KMS-11 (cell line): ENCODE measurements at regions not wholly inside any gene's neighbourhood (a gene's known extent, or its start where the extent isn't known, plus 50 kb on each side); places are given as distances from the start of the nearest gene placed in this dataset.

Experiments
- H2AFZ ChIP-seq: fragments of 200-600 bp; sonication (generic); 2 replicates; pipeline ENCODE4 v1.6.1; 2016; ENCODE audit warnings: antibody characterized with exemption, mixed run types, low read depth
- H3K27ac ChIP-seq: fragments of 200-600 bp; sonication (generic); 2 replicates; pipeline ENCODE4 v1.6.1; 2016; ENCODE audit warnings: mild to moderate bottlenecking, mixed run types
- H3K27me3 ChIP-seq: fragments of 200-600 bp; sonication (generic); 2 replicates; pipeline ENCODE4 v1.6.1; 2017; ENCODE audit warnings: mild to moderate bottlenecking, low read depth, mixed run types, moderate library complexity; ENCODE audit not compliant: insufficient read depth
- H3K36me3 ChIP-seq: fragments of 200-600 bp; sonication (generic); 2 replicates; pipeline ENCODE4 v1.6.1; 2017; ENCODE audit warnings: mild to moderate bottlenecking, mixed run types; ENCODE audit not compliant: insufficient read depth
- H3K4me1 ChIP-seq: fragments of 200-600 bp; sonication (generic); 2 replicates; pipeline ENCODE4 v1.6.1; 2016; ENCODE audit warnings: mild to moderate bottlenecking, low read depth, mixed run types; ENCODE audit not compliant: poor library complexity, severe bottlenecking
- H3K4me2 ChIP-seq: fragments of 200-600 bp; sonication (generic); 2 replicates; pipeline ENCODE4 v1.7.0; 2016; ENCODE audit warnings: mild to moderate bottlenecking, mixed run types
- H3K4me3 ChIP-seq: fragments of 200-600 bp; sonication (generic); IDR thresholded peaks from 2 replicates; pipeline ENCODE4 v1.6.1; 2017; ENCODE audit warnings: low read depth, low read length, mixed read lengths; ENCODE audit not compliant: insufficient read depth
- H3K79me2 ChIP-seq: fragments of 200-600 bp; sonication (generic); 2 replicates; pipeline ENCODE4 v1.6.1; 2016; ENCODE audit warnings: low read depth, mixed run types; ENCODE audit not compliant: insufficient read depth
- H3K9ac ChIP-seq: fragments of 200-600 bp; sonication (generic); 2 replicates; pipeline ENCODE4 v1.6.1; 2016; ENCODE audit warnings: mild to moderate bottlenecking, mixed run types
- H4K20me1 ChIP-seq: fragments of 200-600 bp; sonication (generic); 2 replicates; pipeline ENCODE4 v1.6.1; 2016; ENCODE audit warnings: mild to moderate bottlenecking, mixed run types; ENCODE audit not compliant: insufficient read depth
- TF ChIP-seq, protein P1 (sequence below): fragments of 200-600 bp; sonication (generic); conservative IDR thresholded peaks from 2 replicates; pipeline ENCODE4 v1.6.1; 2017; ENCODE audit warnings: low read depth, mild to moderate bottlenecking, antibody characterized with exemption, low read length, moderate library complexity, mixed read lengths

DNA sequence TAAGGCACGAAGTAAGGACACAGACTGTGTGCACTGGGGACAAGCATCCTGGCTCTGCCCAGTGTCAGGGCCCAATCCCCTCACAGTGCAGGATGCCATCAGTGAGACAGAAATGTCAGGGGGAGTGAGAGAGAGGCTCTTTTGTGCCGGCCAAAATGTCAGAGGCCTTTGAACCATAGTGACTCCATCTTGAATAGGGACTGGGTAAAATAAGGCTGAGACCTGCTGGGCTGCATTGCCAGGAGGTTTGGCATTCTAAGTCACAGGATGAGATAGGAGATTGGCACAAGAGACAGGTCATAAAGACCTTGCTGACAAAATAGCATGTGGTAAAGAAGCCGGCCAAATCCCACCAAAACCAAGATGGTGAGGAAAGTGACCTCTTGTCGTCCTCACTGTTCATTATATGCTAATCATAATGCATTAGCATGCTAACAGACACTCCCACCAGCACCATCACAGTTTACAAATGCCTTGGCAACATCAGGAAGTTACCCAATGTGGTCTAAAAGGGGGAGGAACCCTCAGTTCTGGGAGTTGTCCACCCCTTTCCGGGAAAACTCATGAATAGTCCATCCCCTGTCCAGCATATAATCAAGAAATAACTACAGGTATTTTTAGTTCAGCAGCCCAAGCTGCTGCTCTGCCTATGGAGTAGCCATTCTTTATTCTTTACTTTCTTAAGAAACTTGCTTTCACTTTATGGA lies 337.4 kb downstream of the LPIN1 start:
- no peaks in the 10 kb centered on the region for H3K4me1 ChIP-seq
- H3K4me2 ChIP-seq: no peak overlapping the region
- no peaks in the 10 kb centered on the region for H3K36me3 ChIP-seq
- TF ChIP-seq, protein P1, sequence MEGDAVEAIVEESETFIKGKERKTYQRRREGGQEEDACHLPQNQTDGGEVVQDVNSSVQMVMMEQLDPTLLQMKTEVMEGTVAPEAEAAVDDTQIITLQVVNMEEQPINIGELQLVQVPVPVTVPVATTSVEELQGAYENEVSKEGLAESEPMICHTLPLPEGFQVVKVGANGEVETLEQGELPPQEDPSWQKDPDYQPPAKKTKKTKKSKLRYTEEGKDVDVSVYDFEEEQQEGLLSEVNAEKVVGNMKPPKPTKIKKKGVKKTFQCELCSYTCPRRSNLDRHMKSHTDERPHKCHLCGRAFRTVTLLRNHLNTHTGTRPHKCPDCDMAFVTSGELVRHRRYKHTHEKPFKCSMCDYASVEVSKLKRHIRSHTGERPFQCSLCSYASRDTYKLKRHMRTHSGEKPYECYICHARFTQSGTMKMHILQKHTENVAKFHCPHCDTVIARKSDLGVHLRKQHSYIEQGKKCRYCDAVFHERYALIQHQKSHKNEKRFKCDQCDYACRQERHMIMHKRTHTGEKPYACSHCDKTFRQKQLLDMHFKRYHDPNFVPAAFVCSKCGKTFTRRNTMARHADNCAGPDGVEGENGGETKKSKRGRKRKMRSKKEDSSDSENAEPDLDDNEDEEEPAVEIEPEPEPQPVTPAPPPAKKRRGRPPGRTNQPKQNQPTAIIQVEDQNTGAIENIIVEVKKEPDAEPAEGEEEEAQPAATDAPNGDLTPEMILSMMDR: no peak
- H3K27ac ChIP-seq: no peak overlapping the region
- no peak overlapping the region for H3K4me3 ChIP-seq
- H3K79me2 ChIP-seq: no peaks in the 10 kb centered on the region
- no peak overlapping the region for H3K9ac ChIP-seq
- no peak overlapping the region for H2AFZ ChIP-seq
- H4K20me1 ChIP-seq: no peaks in the 10 kb centered on the region
- no peaks in the 10 kb centered on the region for H3K27me3 ChIP-seq

DNA sequence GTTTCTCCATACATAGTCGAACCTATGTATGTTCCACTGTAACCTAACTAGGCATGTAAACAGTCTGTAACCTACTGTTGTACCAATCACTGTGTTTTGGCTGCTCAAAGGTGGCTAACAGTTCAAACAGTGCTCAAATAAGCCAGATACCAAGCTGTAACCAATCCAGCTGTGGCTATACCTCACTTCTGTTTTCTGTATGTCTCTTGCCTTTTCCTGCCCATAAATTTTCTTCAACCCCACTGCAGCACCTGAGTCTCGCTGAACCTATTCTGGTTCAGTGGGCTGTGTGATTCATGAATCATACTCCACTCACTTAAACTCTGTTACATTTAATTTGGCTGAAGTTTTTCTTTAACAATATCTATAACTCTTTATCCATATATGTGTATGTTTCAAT lies 340.7 kb downstream of the LPIN1 start:
- H3K4me3 ChIP-seq: no peak overlapping the region
- no peak overlapping the region for H3K4me2 ChIP-seq
- TF ChIP-seq, protein P1: no peak
- no peak overlapping the region for H2AFZ ChIP-seq
- H3K27me3 ChIP-seq: no peaks in the 10 kb centered on the region
- H3K9ac ChIP-seq: no peak overlapping the region
- no peaks in the 10 kb centered on the region for H3K4me1 ChIP-seq
- no peaks in the 10 kb centered on the region for H3K79me2 ChIP-seq
- H3K27ac ChIP-seq: no peak overlapping the region
- no peaks in the 10 kb centered on the region for H3K36me3 ChIP-seq
- no peaks in the 10 kb centered on the region for H4K20me1 ChIP-seq

DNA sequence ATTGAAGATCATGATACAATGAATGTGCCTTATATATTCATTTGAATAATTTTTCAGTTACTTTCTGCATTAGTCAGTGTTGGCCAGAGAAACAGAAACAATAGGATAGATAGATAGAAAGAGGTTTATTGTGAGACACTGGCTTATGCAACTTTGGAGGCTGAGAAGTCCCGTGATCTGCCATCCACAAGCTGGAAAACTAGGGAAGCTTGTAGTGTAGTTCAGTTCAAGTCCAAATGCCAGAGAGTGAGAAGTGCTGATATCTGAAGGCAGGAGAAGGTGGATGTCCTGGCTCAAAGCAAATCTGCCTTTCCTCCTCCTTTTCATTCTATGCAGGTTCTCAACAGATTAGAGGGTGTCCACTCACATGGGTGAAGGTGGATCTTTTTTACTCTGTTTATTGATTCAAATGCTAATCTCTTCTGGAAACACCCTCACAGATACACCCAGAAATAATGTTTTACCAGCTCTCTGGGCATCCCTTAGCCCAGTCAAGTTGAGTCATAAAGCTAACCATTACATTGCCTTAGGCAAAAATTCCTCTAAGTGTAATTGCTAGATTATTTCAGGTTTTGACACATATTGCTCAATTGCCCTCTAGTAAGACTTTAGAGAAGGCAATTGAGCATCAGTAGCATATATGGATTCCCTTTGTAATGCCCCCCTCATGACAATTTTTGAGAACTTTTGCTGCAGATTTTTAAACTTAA lies 341.4 kb downstream of the LPIN1 start:
- Histone ChIP-seq H3K4me1 (no peaks in the 10 kb centered on the region), H3K4me2 (no peak overlapping the region), H4K20me1 (no peaks in the 10 kb centered on the region), H3K4me3 (no peak overlapping the region), H3K79me2 (no peaks in the 10 kb centered on the region), H3K27ac (no peak overlapping the region), H2AFZ (no peak overlapping the region), H3K9ac (no peak overlapping the region), H3K36me3 (no peaks in the 10 kb centered on the region), H3K27me3 (no peaks in the 10 kb centered on the region)
- TF ChIP-seq, protein P1: no peak

DNA sequence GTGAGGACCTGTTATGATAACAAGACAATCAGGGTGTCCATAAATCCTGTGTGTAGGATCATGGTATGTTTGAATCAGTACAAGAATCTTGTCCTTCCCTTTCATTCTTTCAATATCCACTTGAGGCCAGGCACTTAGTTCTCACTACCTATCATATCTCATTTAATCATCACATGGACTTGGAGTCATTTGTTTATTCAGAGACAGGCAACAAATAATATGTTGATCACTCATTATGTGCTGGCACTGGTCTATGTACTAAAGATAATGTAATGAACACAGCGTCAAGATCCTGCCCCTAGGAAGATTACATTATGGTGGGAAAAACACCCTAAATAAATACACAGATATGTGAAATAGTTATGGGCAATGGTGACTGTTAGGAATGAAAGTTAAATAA lies 342.6 kb downstream of the LPIN1 start:
- no peaks in the 10 kb centered on the region for H3K79me2 ChIP-seq
- no peak overlapping the region for H3K27ac ChIP-seq
- no peak overlapping the region for H3K4me2 ChIP-seq
- no peaks in the 10 kb centered on the region for H3K27me3 ChIP-seq
- TF ChIP-seq, protein P1: no peak
- H3K36me3 ChIP-seq: no peaks in the 10 kb centered on the region
- H3K4me3 ChIP-seq: no peak overlapping the region
- H4K20me1 ChIP-seq: no peaks in the 10 kb centered on the region
- no peak overlapping the region for H3K9ac ChIP-seq
- no peak overlapping the region for H2AFZ ChIP-seq
- no peaks in the 10 kb centered on the region for H3K4me1 ChIP-seq
